SIG-M5 (cell line): ENCODE measurements at regions not wholly inside any gene's neighbourhood (a gene's known extent, or its start where the extent isn't known, plus 50 kb on each side); places are given as distances from the start of the nearest gene placed in this dataset.

ENCODE experiments used
- DNase-seq: peaks from one replicate; lab custom pipeline; 2025; lab: John Stamatoyannopoulos, UW

DNA sequence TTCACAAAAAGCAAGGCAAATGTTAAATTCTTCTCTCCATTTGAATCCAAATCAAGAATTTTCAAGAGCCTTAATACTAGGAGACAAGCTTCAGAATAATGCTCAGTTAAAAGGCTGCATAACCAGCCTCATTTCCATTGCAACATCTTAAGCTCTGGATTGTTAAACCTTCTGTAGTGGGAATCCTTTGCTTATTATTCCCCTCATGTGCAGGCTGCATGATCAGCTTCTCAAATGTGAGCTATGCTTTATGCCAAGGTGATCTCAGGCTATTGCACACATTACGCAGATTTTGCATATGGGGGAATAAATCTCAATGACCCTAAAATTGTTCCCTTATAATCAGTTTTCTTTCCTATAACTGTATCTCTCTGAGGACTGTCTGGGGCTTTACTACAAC lies 71.7 kb upstream of the CCDC196 start:
- no peak for DNase-seq

- no peak for DNase-seq
These were observed 65.7 kb upstream of the CCDC196 start for GRCh38 chr14:66420251-66421006.

GRCh38 chr14:66421990-66422946 lies 63.9 kb upstream of the CCDC196 start:
- no peak for DNase-seq

- no peak for DNase-seq
These were observed 60.8 kb upstream of the CCDC196 start for GRCh38 chr14:66425402-66425801.

DNA sequence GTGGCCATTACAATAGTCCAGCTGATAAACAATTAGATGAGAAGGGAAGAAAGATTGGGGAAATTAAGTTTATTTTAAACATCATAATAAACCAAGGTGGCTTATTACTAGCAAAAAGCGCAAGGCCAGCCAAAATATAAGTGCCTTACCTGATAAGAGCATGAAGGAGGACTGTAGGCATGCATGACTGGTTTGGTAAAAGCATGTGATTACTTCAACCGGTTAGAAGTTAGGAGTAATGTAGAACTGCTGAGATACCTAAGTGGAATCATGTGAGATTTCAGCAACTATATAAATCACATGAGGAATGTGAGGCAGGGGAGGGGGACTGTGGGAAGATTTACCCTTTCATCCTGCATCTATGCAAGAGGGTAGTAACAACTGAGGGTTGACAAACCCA lies 59.7 kb upstream of the CCDC196 start:
- DNase-seq = no peak

DNA sequence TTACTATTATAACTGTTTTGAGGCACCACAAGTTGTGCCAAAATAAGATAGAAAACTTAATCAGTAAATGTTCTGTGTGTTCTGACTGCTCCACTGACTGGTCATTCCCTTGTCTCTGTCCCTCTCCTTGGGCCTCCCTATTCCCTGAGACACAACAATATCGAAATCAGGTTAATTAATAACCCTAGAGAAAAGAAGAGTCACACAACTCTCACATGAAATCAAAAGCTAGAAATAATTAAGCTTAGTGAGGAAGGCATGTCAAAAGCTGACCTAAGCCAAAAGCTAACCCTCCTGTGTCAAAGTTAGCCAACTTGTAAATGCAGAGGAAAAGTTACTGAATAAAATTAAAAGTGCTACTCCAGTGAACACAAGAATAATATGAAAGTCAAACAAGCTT lies 53.8 kb upstream of the CCDC196 start:
- no peak for DNase-seq

- no peak for DNase-seq
These were observed 51.7 kb upstream of the CCDC196 start for GRCh38 chr14:66434464-66434863.

DNA sequence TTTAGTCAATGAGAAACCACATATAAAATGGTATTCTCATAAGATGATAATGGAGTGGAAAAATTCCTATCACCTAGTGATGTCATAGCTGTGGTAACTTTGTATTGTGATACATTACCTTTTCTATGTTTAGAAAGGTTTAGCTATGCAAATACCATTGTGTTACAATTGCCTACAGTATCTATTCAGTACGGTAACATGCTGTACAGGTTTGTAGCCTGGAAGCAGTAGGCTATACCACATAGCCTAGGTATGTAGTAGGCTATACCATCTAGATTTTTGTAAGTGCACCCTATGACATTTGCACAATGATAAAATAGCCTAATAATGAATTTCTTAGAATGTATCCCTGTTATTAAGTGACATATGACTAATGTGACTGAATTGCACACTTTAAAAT lies 50.5 kb upstream of the CCDC196 start:
- no peak for DNase-seq
